GM12891 (cell line): ENCODE measurements at regions not wholly inside any gene's neighbourhood (a gene's known extent, or its start where the extent isn't known, plus 50 kb on each side); places are given as distances from the start of the nearest gene placed in this dataset.

ENCODE experiments used
- PAX5 ChIP-seq: IDR thresholded peaks from 2 replicates; pipeline ENCODE4 v1.6.1; 2011; ENCODE audit warnings: low read length, moderate library complexity, mild to moderate bottlenecking; ENCODE audit not compliant: insufficient read depth, severe bottlenecking
- POLR2A ChIP-seq: IDR thresholded peaks from 2 replicates; pipeline ENCODE4 v1.6.1; 2011; ENCODE audit warnings: low read depth, low read length, control low read depth
- POLR2AphosphoS5 ChIP-seq: IDR thresholded peaks from 2 replicates; pipeline ENCODE4 v1.6.1; 2011; ENCODE audit warnings: low read depth, low read length, control low read depth
- TAF1 ChIP-seq: IDR thresholded peaks from 2 replicates; pipeline ENCODE4 v1.6.1; 2011; ENCODE audit warnings: low read depth, low read length, control low read depth

DNA sequence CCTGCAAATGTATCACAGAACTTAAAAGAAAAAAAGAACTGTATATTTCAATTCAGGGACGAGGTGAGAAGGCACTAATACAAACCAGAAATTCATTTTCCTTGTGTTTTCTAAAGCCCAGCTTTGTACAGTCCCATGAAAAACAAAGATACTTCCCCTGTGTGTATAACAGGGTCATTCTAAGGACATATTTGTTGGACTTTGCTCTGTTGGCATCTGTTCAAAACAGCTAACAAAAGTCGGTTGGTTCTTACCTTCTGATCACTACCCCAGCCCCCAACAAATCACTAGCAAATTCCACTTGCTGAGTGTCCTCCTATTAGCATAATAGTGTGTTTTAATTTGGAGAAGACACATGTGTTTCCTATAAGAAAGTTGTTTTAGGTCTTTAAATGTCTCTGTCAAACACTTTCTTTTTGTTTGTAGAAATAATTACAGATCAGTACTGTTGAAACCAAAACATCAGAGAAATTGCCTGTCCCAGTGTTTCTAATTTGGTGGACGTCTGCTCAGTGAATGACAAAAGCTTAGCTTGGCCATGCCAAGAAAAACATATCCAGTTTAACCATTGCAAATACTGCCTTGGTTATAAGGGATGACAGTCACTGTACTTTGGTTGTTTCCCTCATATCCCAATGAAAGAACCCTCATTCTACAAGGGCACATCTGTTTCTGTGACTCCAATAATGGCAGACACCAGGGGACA, 480.5 kb downstream of the EBF1 start:
- TF ChIP-seq POLR2AphosphoS5 (no peak), POLR2A (no peak), TAF1 (no peak), PAX5 (no peak)
